Spleen (tissue), 11 donors: ENCODE measurements at regions not wholly inside any gene's neighbourhood (a gene's known extent, or its start where the extent isn't known, plus 50 kb on each side); places are given as distances from the start of the nearest gene placed in this dataset.

Experiments
- DNase-seq: peaks from one replicate; pipeline ENCODE4 v3.0.0-alpha.2; 2020
- H3K27ac ChIP-seq, 8 donors: fragments of 200-600 bp; sonication (generic) in 7 of 8; 1 replicate in 4 of 8; 2 replicates in 4 of 8; pipeline versions ENCODE4 v1.5.0 to v1.8.0; 2016 to 2021; ENCODE audit warnings: inconsistent platforms in 4 of 8, mild to moderate bottlenecking in 4 of 8, moderate library complexity in 1 of 8
- H3K27me3 ChIP-seq, 7 donors: fragments of 200-600 bp; sonication (generic) in 6 of 7; replicated peaks in 1 of 7; 1 replicate in 4 of 7; 2 replicates in 3 of 7; pipeline versions ENCODE4 v1.5.0 to v1.8.0; 2016 to 2021; ENCODE audit warnings: inconsistent platforms in 3 of 7, mild to moderate bottlenecking in 1 of 7
- H3K36me3 ChIP-seq, 6 donors: fragments of 200-600 bp; sonication (generic) in 5 of 6; 1 replicate in 4 of 6; 2 replicates in 2 of 6; pipeline versions ENCODE4 v1.5.0 to v1.8.0; 2016 to 2021; ENCODE audit warnings: inconsistent platforms in 2 of 6
- H3K4me1 ChIP-seq, 6 donors: fragments of 200-600 bp; sonication (generic) in 5 of 6; 1 replicate in 3 of 6; 2 replicates in 3 of 6; pipeline versions ENCODE4 v1.5.0 to v1.8.0; 2016 to 2021; ENCODE audit warnings: inconsistent platforms in 3 of 6
- H3K4me3 ChIP-seq, 8 donors: fragments of 200-600 bp; sonication (generic) in 7 of 8; 1 replicate in 4 of 8; 2 replicates in 4 of 8; pipeline versions ENCODE4 v1.5.0 to v1.8.0; 2016 to 2021; ENCODE audit warnings: inconsistent platforms in 4 of 8, mild to moderate bottlenecking in 4 of 8, moderate library complexity in 2 of 8
- H3K9me3 ChIP-seq, 8 donors: fragments of 200-600 bp; sonication (generic) in 7 of 8; 1 replicate in 4 of 8; 2 replicates in 4 of 8; pipeline versions ENCODE4 v1.5.0 to v1.8.0; 2016 to 2021; ENCODE audit warnings: inconsistent platforms in 4 of 8
- POLR2A ChIP-seq, 3 donors: fragments of 450-650 bp; IDR thresholded peaks; one replicate each; pipeline ENCODE4 v1.5.1; 2017; ENCODE audit warnings: antibody characterized with exemption in 3 of 3, mild to moderate bottlenecking in 1 of 3
- POLR2AphosphoS5 ChIP-seq, 3 donors: sonication (generic); formaldehyde crosslinking; IDR thresholded peaks; one replicate each; pipeline ENCODE4 v1.5.1; 2017; ENCODE audit warnings: antibody characterized with exemption in 3 of 3
- WGBS, 5 donors: extraction: QIAGEN DNeasy Blood & Tissue Kit in 3 of 5; methylation state at CpG; one replicate each; pipeline versions ENCODE4 v1.1.5 to v1.1.7; 2013 to 2018; 5-methylcytosine and 5-hydroxymethylcytosine counted together
- intact Hi-C: fragments of 100-400 bp; cut with DNase I; formaldehyde crosslinking; loops from one replicate; pipeline ENCODE4 v1.15.0; 2023; ENCODE audit warnings: low total_unique reads
- TF ChIP-seq, protein P1 (sequence below), 11 experiments: fragments of 200-600 bp in 7 of 11; fragments of 450-650 bp in 4 of 11; sonication (generic) in 4 of 11; IDR thresholded peaks in 8 of 11; conservative IDR thresholded peaks in 3 of 11; 1 replicate in 7 of 11; 2 replicates in 4 of 11; pipeline versions ENCODE4 v1.4.0 to v1.8.0; 2016 to 2021; ENCODE audit warnings: antibody characterized with exemption in 11 of 11, inconsistent platforms in 4 of 11, mild to moderate bottlenecking in 1 of 11
- donor health status: healthy with polysubstance abuse.
- donor health status: DM: no; HTN: no; CAD: no; lungs with moderate emphysema.
- donor health status: DM: no; HTN: no; CAD: no.
- donor health status: Bipolar disorder and iron deficiency.
- donor health status: healthy.
- donor health status: DM: no; HTN: no; CAD: no.
- donor health status: DM: yes; HTN: yes; CAD: no.

DNA sequence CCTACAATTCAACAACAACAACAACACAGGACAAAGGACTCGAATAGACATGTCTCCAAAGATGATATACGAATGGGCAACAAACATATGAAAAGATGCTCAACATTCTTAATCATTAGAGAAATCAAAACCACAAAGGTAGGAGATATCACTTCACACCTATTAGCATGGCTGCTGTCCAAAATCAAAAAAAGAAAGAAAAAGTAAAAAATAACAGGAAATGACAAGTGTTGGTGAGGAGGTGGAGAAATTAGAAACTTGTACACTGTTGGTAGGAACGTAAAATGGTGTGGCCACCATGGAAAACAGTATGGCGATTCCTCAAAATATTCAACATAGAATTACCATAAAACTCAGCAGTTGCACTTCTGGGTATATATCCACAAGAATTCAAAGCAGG, 312.3 kb upstream of the STT3B start:
- intact Hi-C loops, result no loop called here
- peaks cover 0 to 55% (median 3%) of the 10 kb centered on the region in 6 donors for H3K4me1 ChIP-seq
- DNase-seq, result no peak
- H3K27ac ChIP-seq, result no peak overlapping the region
- no peaks in the 10 kb centered on the region for H3K36me3 ChIP-seq
- WGBS, 5 donors, result 80 to 86% (median 82%) methylated on average over 4 of the region's 4 CpGs
- H3K4me3 ChIP-seq, result no peak overlapping the region
- H3K27me3 ChIP-seq, result no peaks in the 10 kb centered on the region
- no peak for TF ChIP-seq POLR2A (IDR thresholded peaks at IDR 0.05)
- TF ChIP-seq, protein P1, sequence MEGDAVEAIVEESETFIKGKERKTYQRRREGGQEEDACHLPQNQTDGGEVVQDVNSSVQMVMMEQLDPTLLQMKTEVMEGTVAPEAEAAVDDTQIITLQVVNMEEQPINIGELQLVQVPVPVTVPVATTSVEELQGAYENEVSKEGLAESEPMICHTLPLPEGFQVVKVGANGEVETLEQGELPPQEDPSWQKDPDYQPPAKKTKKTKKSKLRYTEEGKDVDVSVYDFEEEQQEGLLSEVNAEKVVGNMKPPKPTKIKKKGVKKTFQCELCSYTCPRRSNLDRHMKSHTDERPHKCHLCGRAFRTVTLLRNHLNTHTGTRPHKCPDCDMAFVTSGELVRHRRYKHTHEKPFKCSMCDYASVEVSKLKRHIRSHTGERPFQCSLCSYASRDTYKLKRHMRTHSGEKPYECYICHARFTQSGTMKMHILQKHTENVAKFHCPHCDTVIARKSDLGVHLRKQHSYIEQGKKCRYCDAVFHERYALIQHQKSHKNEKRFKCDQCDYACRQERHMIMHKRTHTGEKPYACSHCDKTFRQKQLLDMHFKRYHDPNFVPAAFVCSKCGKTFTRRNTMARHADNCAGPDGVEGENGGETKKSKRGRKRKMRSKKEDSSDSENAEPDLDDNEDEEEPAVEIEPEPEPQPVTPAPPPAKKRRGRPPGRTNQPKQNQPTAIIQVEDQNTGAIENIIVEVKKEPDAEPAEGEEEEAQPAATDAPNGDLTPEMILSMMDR (IDR thresholded peaks at IDR 0.05 in 8 of 11, conservative IDR thresholded peaks at IDR 0.05 in 3 of 11), result no peak
- no peak for TF ChIP-seq POLR2AphosphoS5 (IDR thresholded peaks at IDR 0.05)
- no peaks in the 10 kb centered on the region for H3K9me3 ChIP-seq

DNA sequence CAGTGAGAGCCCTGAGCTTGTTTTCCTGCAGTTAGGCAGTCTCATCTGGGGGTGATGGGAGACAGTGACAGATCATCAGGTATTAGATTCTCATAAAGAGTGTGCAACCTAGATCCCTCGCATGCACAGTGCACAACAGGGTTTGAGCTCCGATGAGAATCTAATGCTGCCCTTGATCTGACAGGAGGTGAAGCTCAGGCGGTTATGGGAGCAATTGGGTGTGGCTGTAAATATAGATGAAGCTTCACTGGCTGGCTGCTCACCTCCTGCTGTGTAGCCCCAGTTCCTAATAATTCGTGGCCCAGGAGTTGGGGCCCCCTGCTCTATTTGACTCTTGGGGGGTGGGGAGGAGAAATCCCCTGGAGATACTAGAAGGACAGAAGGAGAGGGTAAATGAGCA, 309.4 kb upstream of the STT3B start:
- H3K4me1 ChIP-seq, result peaks cover 5 to 82% (median 28%) of the 10 kb centered on the region in 6 donors

DNA sequence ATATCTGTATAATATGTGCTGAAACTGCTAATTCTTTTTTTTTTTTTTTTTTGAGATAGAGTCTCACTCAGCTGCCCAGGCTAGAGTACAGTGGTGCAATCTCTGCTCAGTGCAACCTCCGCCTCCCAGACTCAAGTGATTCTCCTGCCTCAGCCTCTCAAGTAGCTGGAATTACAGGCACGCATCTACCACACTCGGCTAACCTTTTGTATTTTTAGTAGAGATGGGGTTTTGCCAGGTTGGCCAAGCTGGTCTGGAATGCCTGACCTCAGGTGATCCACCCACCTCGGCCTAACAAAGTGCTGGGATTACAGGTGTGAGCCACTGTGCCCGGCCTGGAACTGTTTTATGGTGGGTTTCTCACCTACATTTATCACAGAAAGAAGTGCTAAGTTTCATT, 307.8 kb upstream of the STT3B start:
- Histone ChIP-seq H3K4me3 (no peak overlapping the region), H3K36me3 (no peaks in the 10 kb centered on the region), H3K27ac (peak overlapping the region in 3 of 8 donors; percentile 65 to 79 (median 74)), H3K4me1 (peaks cover 5 to 81% (median 25%) of the 10 kb centered on the region in 6 donors), H3K27me3 (no peaks in the 10 kb centered on the region), H3K9me3 (no peaks in the 10 kb centered on the region)
- no peak for DNase-seq
- intact Hi-C loops, result no loop called here
- TF ChIP-seq POLR2A (IDR thresholded peaks at IDR 0.05) (no peak), POLR2AphosphoS5 (IDR thresholded peaks at IDR 0.05) (no peak)
- TF ChIP-seq, protein P1 (IDR thresholded peaks at IDR 0.05 in 8 of 11, conservative IDR thresholded peaks at IDR 0.05 in 3 of 11), result no peak
- 92 to 99% (median 94%) methylated on average over 5 of the region's 5 CpGs for WGBS, 5 donors

More for the DNA sequence above, 309.4 kb upstream of the STT3B start:
- Histone ChIP-seq H3K9me3 (no peaks in the 10 kb centered on the region), H3K36me3 (no peaks in the 10 kb centered on the region), H3K27me3 (no peaks in the 10 kb centered on the region), H3K27ac (peak overlapping the region in 2 of 8 donors; percentile 8 to 41), H3K4me3 (no peak overlapping the region)
- TF ChIP-seq, protein P1 (IDR thresholded peaks at IDR 0.05 in 8 of 11, conservative IDR thresholded peaks at IDR 0.05 in 3 of 11), result no peak
- TF ChIP-seq POLR2A (IDR thresholded peaks at IDR 0.05), result no peak
- TF ChIP-seq POLR2AphosphoS5 (IDR thresholded peaks at IDR 0.05), result no peak
- intact Hi-C loops, result no loop called here
- DNase-seq, result no peak
- 61 to 83% (median 73%) methylated on average over 4 of the region's 4 CpGs for WGBS, 5 donors

DNA sequence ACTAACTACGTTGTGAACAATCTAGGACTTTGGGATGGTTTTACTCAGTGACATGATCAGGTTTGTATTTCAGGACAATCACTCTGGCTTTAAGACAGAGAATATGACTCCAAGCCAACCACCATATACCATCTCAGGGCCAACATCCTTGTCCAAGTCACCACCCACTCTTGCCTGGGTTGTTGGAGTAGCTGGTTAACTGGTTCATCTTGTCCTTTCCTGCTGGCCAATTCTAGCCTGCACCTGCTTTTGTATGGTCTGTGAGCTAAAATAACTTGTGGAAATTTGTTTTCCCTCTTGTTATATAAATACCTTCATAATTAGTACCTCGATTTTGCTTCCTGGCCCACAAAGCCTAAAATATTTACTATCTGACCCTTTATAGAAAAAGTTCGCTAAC, 306.8 kb upstream of the STT3B start:
- Histone ChIP-seq H3K4me1 (peaks cover 5 to 87% (median 35%) of the 10 kb centered on the region in 6 donors), H3K4me3 (peak overlapping the region in 1 of 8 donors; percentile 26), H3K9me3 (no peaks in the 10 kb centered on the region), H3K27ac (peak overlapping the region in 7 of 8 donors; percentile 23 to 79 (median 65)), H3K27me3 (no peaks in the 10 kb centered on the region), H3K36me3 (no peaks in the 10 kb centered on the region)
- TF ChIP-seq POLR2AphosphoS5 (IDR thresholded peaks at IDR 0.05) (no peak), POLR2A (IDR thresholded peaks at IDR 0.05) (no peak)
- TF ChIP-seq, protein P1 (IDR thresholded peaks at IDR 0.05 in 8 of 11, conservative IDR thresholded peaks at IDR 0.05 in 3 of 11), result no peak
- WGBS, 5 donors, result 43 to 61% (median 51%) methylated on average over 3 of the region's 3 CpGs
- intact Hi-C loops, result no loop called here
- no peak for DNase-seq
